ENCODE measurements at regions not wholly inside any gene's neighbourhood (a gene's known extent, or its start where the extent isn't known, plus 50 kb on each side); places are given as distances from the start of the nearest gene placed in this dataset.

DNA sequence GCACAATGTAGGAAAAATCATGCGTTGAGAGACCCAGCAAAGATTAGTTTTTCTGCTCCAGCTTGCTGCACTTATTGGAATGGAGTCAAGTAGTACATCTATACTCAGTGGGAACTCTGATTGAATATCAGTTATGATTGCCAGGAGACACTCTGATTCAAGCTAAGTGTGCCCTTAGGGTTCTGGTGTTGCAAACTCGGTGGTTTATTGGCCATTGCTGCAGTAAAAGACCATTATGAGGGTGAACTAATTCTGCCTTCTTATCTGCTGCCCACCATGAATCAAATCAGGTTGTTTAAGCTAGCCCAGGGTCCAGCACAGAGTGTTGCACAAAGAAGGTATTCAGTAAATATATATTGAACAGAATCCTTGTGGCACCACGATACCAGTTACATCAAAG is 74.8 kb upstream of the GLS start:
- Histone ChIP-seq H3K27me3 (ENCODE audit: insufficient read depth, low read length) (no peaks in the 10 kb centered on the region), H3K4me2 (ENCODE audit: low read length) (no peak overlapping the region), H2AFZ (ENCODE audit: low read depth, low read length) (no peak overlapping the region), H3K36me3 (ENCODE audit: insufficient read depth, low read length) (no peaks in the 10 kb centered on the region), H3K9me3 (ENCODE audit: insufficient read depth, low read depth, low read length) (no peaks in the 10 kb centered on the region), H4K20me1 (ENCODE audit: insufficient read depth, low read length) (no peaks in the 10 kb centered on the region), H3K9ac (ENCODE audit: low read length) (no peak overlapping the region), H3K79me2 (ENCODE audit: insufficient read depth, low read length) (no peaks in the 10 kb centered on the region), H3K4me1 (ENCODE audit: insufficient read depth, low read length) (no peaks in the 10 kb centered on the region), H3K4me3 (ENCODE audit: insufficient read depth, low read depth, low read length) (no peak overlapping the region), H3K27ac (ENCODE audit: low read depth, low read length) (no peak overlapping the region)
- H3K9me3 Mint-ChIP-seq (ENCODE audit: unreplicated experiment), result no peaks in the 10 kb centered on the region
- no peak overlapping the region for H3K27ac Mint-ChIP-seq (ENCODE audit: unreplicated experiment)
- H3K4me3 Mint-ChIP-seq (ENCODE audit: unreplicated experiment), result no peak overlapping the region
- H3K4me1 Mint-ChIP-seq (ENCODE audit: low read depth, unreplicated experiment), result peaks cover 15% of the 10 kb centered on the region
- H3K36me3 Mint-ChIP-seq (ENCODE audit: low read depth, unreplicated experiment), result no peaks in the 10 kb centered on the region
- DNase-seq (ENCODE audit: low read depth) (no peak), FAIRE-seq (no peak)
- no peaks in the 10 kb centered on the region for H3K27me3 Mint-ChIP-seq (ENCODE audit: low read depth, unreplicated experiment)
- TF ChIP-seq, protein P1, sequence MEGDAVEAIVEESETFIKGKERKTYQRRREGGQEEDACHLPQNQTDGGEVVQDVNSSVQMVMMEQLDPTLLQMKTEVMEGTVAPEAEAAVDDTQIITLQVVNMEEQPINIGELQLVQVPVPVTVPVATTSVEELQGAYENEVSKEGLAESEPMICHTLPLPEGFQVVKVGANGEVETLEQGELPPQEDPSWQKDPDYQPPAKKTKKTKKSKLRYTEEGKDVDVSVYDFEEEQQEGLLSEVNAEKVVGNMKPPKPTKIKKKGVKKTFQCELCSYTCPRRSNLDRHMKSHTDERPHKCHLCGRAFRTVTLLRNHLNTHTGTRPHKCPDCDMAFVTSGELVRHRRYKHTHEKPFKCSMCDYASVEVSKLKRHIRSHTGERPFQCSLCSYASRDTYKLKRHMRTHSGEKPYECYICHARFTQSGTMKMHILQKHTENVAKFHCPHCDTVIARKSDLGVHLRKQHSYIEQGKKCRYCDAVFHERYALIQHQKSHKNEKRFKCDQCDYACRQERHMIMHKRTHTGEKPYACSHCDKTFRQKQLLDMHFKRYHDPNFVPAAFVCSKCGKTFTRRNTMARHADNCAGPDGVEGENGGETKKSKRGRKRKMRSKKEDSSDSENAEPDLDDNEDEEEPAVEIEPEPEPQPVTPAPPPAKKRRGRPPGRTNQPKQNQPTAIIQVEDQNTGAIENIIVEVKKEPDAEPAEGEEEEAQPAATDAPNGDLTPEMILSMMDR (IDR thresholded peaks at IDR 0.05; ENCODE audit: insufficient read depth, low read depth, low read length), result no peak
- TF ChIP-seq EZH2 (IDR thresholded peaks at IDR 0.05; ENCODE audit: insufficient read depth, low read length), result no peak

DNA sequence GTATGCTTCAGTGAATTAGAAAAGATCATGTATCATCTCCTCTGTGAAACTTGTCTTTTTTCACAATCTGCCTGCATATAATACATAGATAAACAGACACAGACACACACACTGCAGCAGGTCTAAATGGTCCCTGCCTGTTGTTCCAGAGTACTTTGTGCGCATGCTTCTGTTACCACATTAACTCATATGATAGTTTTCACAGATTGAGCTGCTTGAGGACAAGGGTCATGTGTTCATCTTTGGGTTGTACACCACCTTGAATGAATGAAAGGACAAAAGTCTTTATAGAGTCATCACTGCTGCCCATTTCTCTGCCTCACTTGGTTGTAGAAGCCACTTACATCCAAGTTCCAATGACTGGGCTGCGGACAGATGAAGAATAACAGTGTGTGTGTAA is 72.7 kb upstream of the GLS start:
- DNase-seq (ENCODE audit: low read depth), result no peak
- Mint-ChIP-seq H3K9me3 (ENCODE audit: unreplicated experiment) (no peaks in the 10 kb centered on the region), H3K36me3 (ENCODE audit: low read depth, unreplicated experiment) (no peaks in the 10 kb centered on the region), H3K27ac (ENCODE audit: unreplicated experiment) (no peak overlapping the region), H3K27me3 (ENCODE audit: low read depth, unreplicated experiment) (no peaks in the 10 kb centered on the region), H3K4me1 (ENCODE audit: low read depth, unreplicated experiment) (peaks cover 27% of the 10 kb centered on the region), H3K4me3 (ENCODE audit: unreplicated experiment) (no peak overlapping the region)
- no peak overlapping the region for H3K4me3 ChIP-seq (ENCODE audit: insufficient read depth, low read depth, low read length)
- no peak for FAIRE-seq
- TF ChIP-seq, protein P1 (IDR thresholded peaks at IDR 0.05; ENCODE audit: insufficient read depth, low read depth, low read length), result no peak
- TF ChIP-seq EZH2 (IDR thresholded peaks at IDR 0.05; ENCODE audit: insufficient read depth, low read length), result no peak
- H3K27me3 ChIP-seq (ENCODE audit: insufficient read depth, low read length), result no peaks in the 10 kb centered on the region
- no peaks in the 10 kb centered on the region for H3K9me3 ChIP-seq (ENCODE audit: insufficient read depth, low read depth, low read length)
- no peaks in the 10 kb centered on the region for H3K79me2 ChIP-seq (ENCODE audit: insufficient read depth, low read length)
- H3K36me3 ChIP-seq (ENCODE audit: insufficient read depth, low read length), result no peaks in the 10 kb centered on the region
- no peaks in the 10 kb centered on the region for H3K4me1 ChIP-seq (ENCODE audit: insufficient read depth, low read length)
- H3K4me2 ChIP-seq (ENCODE audit: low read length), result no peak overlapping the region
- no peak overlapping the region for H2AFZ ChIP-seq (ENCODE audit: low read depth, low read length)
- no peaks in the 10 kb centered on the region for H4K20me1 ChIP-seq (ENCODE audit: insufficient read depth, low read length)
- H3K9ac ChIP-seq (ENCODE audit: low read length), result no peak overlapping the region
- H3K27ac ChIP-seq (ENCODE audit: low read depth, low read length), result no peak overlapping the region

DNA sequence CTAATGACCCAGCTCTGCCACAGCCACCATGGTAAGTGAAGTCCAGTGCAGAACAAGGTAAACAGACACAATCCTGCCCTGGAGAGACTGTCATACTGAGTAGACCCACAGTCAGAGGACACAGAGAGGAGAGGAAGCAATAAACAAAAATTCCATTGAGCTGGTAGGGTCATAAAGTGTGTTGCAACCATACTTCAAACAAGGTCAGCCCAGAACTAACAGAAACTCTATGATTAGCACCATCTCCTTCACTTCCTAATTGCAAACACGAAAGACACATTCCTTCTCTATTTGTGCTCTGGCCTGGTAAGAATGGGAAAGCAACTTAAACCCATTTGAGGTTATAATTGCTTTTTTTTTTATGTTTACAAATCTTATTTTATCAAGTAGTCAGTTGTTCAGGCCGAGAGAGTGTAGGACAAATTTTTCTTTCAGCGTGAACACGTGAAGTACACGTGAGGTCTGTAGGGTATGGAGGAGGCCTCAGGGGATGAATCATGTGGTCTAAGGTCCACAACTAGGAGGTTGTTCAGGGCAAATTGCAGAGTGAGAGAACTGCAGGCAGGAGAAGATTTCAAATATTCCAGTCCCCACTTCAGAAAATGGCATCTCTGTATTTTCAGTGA is 71.4 kb upstream of the GLS start:
- Histone ChIP-seq H3K9ac (ENCODE audit: low read length) (no peak overlapping the region), H3K36me3 (ENCODE audit: insufficient read depth, low read length) (no peaks in the 10 kb centered on the region), H3K4me2 (ENCODE audit: low read length) (no peak overlapping the region), H4K20me1 (ENCODE audit: insufficient read depth, low read length) (no peaks in the 10 kb centered on the region), H3K27ac (ENCODE audit: low read depth, low read length) (no peak overlapping the region), H2AFZ (ENCODE audit: low read depth, low read length) (no peak overlapping the region), H3K4me1 (ENCODE audit: insufficient read depth, low read length) (no peaks in the 10 kb centered on the region), H3K4me3 (ENCODE audit: insufficient read depth, low read depth, low read length) (no peak overlapping the region), H3K79me2 (ENCODE audit: insufficient read depth, low read length) (no peaks in the 10 kb centered on the region), H3K9me3 (ENCODE audit: insufficient read depth, low read depth, low read length) (no peaks in the 10 kb centered on the region), H3K27me3 (ENCODE audit: insufficient read depth, low read length) (no peaks in the 10 kb centered on the region)
- no peaks in the 10 kb centered on the region for H3K36me3 Mint-ChIP-seq (ENCODE audit: low read depth, unreplicated experiment)
- FAIRE-seq (no peak), DNase-seq (ENCODE audit: low read depth) (no peak)
- H3K4me3 Mint-ChIP-seq (ENCODE audit: unreplicated experiment), result no peak overlapping the region
- H3K27me3 Mint-ChIP-seq (ENCODE audit: low read depth, unreplicated experiment), result no peaks in the 10 kb centered on the region
- H3K4me1 Mint-ChIP-seq (ENCODE audit: low read depth, unreplicated experiment), result peaks cover 39% of the 10 kb centered on the region
- no peak overlapping the region for H3K27ac Mint-ChIP-seq (ENCODE audit: unreplicated experiment)
- TF ChIP-seq EZH2 (IDR thresholded peaks at IDR 0.05; ENCODE audit: insufficient read depth, low read length), result no peak
- TF ChIP-seq, protein P1 (IDR thresholded peaks at IDR 0.05; ENCODE audit: insufficient read depth, low read depth, low read length), result no peak
- H3K9me3 Mint-ChIP-seq (ENCODE audit: unreplicated experiment), result no peaks in the 10 kb centered on the region
